Astrocyte of the cerebellum (primary cell): ENCODE measurements at regions not wholly inside any gene's neighbourhood (a gene's known extent, or its start where the extent isn't known, plus 50 kb on each side); places are given as distances from the start of the nearest gene placed in this dataset.
"Not testable (repeated sequence)": the region's sequence is repeated elsewhere in the genome, so short reads cannot be mapped to it uniquely, and the experiment has no call there.

Experiments used
- DNase-seq: peaks from one replicate; pipeline ENCODE4 v3.0.0-alpha.2; 2011; ENCODE audit warnings: low read depth
- H3K4me3 ChIP-seq: 2 replicates; pipeline ENCODE4 v1.5.1; 2011; ENCODE audit warnings: mild to moderate bottlenecking, low read depth, low read length, moderate library complexity
- CTCF ChIP-seq: IDR thresholded peaks from 2 replicates; pipeline ENCODE4 v1.5.1; 2012; ENCODE audit warnings: low read length, low read depth, moderate library complexity, mild to moderate bottlenecking; ENCODE audit errors: missing control alignments
- in situ Hi-C: cut with HindIII; loops from 2 replicates; pipeline ENCODE4 v1.10.0; 2017; ENCODE audit warnings: low sequenced_read_pairs

GRCh38 chr2:88994856-88995255, 303.4 kb downstream of the RPIA start:
- DNase-seq, H3K4me3 ChIP-seq, in situ Hi-C loops: not testable (repeated sequence)

- DNase-seq, in situ Hi-C loops, H3K4me3 ChIP-seq: not testable (repeated sequence)
These were observed 305.1 kb downstream of the RPIA start for GRCh38 chr2:88996588-88996987.

- in situ Hi-C loops, result no loop called here
- H3K4me3 ChIP-seq, result no peak overlapping the region
- DNase-seq, result no peak
- TF ChIP-seq CTCF, result no peak
These were observed 307.9 kb downstream of the RPIA start for GRCh38 chr2:88999365-88999764.

GRCh38 chr2:89000235-89000634, 308.8 kb downstream of the RPIA start:
- no peak overlapping the region for H3K4me3 ChIP-seq
- in situ Hi-C loops, result no loop called here
- TF ChIP-seq CTCF, result no peak
- DNase-seq, result no peak

DNA sequence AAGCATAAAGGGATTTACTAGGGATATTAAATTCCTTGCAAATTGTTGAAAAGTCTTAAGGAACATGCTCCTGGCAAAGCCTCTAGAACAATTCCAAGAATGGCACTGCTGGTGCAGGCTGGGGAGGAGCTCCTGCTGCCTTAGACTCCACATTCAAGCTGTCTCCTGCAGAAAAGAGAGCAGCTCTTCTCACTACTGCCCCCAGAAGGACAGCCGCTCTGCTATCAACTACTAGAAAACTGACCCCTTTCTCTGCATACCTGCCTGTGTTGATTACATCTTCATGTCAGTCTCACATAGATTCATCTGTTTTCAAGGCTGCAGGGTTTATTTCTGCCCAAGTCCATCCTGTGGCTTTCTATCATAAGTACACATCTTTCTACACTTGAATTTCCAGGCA, 312.8 kb downstream of the RPIA start:
- in situ Hi-C loops, H3K4me3 ChIP-seq, DNase-seq: not testable (repeated sequence)

GRCh38 chr2:89020566-89020965, 329.1 kb downstream of the RPIA start:
- DNase-seq, in situ Hi-C loops: not testable (repeated sequence)

GRCh38 chr2:89026296-89026695, 334.8 kb downstream of the RPIA start:
- H3K4me3 ChIP-seq, DNase-seq, in situ Hi-C loops: not testable (repeated sequence)

More at GRCh38 chr2:89020566-89020965, 329.1 kb downstream of the RPIA start:
- not testable (repeated sequence) for H3K4me3 ChIP-seq

DNA sequence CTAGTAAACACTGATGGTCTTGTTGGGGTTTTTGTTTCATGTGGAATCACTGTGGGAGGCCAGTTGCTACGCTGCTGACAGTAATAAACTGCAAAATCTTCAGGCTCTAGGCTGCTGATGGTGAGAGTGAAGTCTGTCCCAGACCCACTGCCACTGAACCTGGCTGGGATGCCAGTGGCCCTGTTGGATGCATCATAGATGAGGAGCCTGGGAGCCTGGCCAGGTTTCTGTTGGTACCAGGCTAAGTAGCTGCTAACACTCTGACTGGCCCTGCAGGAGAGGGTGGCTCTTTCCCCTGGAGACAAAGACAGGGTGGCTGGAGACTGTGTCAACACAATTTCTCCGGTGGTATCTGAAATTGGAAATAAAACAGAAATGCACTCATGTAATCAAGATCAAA, 335.6 kb downstream of the RPIA start:
- DNase-seq, in situ Hi-C loops, H3K4me3 ChIP-seq: not testable (repeated sequence)

DNA sequence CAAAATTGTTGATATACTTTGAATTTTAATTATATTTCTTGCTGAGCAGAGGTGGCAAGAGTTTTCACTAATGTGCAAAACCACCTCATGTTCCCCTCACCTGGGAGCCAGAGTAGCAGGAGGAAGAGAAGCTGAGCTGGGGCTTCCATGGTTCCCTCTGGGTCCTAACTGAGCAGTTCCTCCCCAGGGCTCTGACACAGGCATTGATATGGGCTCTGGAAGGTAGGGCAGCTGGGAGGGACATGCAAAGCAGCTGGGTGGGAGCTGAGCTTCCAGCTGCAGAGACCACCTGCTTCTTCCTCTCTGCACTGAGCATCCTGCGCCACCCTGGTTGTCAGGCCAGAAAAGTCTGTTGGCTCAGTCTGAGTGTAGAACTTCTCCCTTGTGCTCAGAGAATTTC, 336.1 kb downstream of the RPIA start:
- H3K4me3 ChIP-seq, in situ Hi-C loops: not testable (repeated sequence)

DNA sequence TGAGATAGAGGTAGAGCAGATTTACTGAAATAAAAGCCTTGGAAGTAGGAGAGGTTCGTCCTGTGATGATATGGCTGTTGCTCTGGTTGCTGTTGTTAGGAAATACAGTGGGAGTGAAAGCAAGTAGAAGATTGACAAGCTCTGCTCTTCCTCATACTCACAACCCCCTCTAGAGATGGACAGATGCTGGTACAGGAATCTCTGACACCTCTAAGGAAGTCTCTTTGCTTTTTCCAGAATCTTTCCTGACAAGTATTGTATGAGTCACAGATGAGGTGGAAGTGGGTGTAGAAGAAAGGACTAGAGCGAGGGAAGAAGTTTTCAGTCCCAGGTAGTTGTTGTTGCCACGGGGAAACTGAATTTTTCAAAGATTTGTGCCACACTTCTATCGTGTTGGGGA, 337.8 kb downstream of the RPIA start:
- DNase-seq, H3K4me3 ChIP-seq, in situ Hi-C loops: not testable (repeated sequence)

More for the DNA sequence above, 336.1 kb downstream of the RPIA start:
- DNase-seq, result not testable (repeated sequence)

- H3K4me3 ChIP-seq, in situ Hi-C loops: not testable (repeated sequence)
- peak; percentile 29 for TF ChIP-seq CTCF
- DNase-seq, result peak; percentile 0
These were observed 356.9 kb downstream of the RPIA start for GRCh38 chr2:89048138-89049066.

DNA sequence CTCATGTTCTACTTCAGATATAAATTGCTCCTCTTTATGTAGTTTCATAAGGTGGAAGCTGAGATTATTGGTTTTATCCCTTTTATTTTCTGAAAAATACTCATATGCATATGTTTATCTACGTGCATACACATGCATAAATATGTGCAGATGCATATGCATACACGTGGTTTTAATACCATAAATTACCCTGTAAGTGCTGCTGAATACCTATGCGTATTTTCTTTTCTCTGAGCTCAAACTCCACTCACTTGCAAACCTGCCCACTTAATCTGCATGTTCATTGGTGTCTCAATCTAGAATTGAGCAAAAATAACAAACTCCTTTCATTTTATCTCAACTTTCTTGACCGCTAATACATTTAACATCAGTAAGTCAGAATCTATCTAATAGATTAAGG, 367.1 kb downstream of the RPIA start:
- H3K4me3 ChIP-seq, in situ Hi-C loops, DNase-seq: not testable (repeated sequence)

DNA sequence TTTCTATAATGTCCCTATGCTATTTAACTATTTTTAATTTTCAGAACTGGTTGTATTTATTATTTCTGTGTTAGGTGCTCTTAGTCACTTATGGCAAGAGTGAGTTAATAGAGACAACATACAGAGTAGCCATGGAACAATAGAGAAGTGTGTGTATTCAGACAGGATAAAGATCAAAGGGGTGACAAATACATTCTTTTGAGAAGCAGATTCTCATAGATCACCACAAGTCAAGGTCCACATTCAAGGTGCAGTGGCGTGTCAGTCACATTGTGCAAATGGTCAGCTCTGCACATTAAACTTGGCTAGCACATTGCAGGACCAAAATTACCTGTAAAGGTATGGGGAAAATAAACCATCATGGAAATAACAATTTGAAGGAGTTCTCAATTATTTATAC, 369.7 kb downstream of the RPIA start:
- in situ Hi-C loops, H3K4me3 ChIP-seq, DNase-seq: not testable (repeated sequence)

DNA sequence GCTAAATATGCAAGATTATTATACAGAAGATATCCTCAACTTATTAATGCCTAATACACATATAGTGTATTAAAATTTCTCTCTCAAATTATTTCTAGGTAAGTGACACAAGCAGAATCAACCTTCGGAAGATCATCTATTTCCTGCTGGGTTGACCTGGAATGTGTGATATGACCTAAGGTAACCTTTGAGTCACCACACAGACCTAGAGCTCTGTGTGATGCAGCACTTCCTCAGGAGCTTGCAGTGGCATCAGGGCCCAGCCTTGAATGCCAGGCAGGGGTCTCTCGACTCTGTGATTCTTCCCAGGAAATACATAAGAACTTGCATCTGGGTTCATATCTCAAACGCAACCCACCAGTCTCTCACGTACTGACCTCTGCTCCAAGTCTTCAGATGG, 385.3 kb downstream of the RPIA start:
- H3K4me3 ChIP-seq, in situ Hi-C loops, DNase-seq: not testable (repeated sequence)
